DMS53 treated with DMSO at 0.1 percent for 48 hours (cell line): ENCODE measurements at regions not wholly inside any gene's neighbourhood (a gene's known extent, or its start where the extent isn't known, plus 50 kb on each side); places are given as distances from the start of the nearest gene placed in this dataset.

ENCODE experiments used
- DNase-seq: peaks from one replicate; lab custom pipeline; 2025; ENCODE audit not compliant: unreplicated experiment; lab: John Stamatoyannopoulos, UW

DNA sequence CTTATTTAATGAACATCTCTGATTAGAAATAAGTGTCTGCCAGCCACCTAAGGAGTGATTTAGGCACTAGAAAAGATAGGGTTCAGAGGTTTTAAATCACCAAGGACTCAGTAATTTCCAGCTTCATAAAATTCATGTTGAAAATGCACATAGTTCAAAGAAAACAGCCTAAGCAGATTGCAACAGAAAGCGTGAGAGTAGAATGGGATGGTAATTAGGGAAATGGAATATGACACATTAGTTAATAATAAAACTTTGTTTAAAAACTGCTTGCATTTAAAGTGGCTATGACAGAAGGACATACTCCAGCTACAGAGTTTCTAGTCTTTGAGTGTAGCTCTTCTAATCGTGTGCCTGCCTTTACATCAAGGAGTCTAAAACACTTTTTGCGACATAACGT lies 490.8 kb downstream of the TLE4 start:
- DNase-seq: no peak

DNA sequence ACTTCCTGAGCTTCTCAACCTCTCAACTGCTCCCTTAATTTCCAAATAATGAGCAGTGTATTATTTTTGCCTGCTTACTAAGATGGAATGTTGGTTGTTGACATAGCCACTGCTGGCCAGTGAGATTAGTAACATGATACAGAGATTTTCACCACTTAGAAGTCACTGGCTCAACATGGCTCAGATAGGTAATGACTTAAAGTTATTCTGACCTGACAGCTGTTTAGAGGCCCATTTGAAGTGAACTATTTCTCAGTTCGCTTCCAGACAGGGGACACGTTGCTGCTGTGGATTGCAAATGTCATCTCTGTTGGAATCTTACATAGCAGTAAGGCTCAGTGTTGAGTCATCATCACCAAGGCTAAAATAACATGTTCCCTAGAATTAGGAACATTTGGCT lies 490.2 kb downstream of the TLE4 start:
- peak; percentile 26 for DNase-seq

DNA sequence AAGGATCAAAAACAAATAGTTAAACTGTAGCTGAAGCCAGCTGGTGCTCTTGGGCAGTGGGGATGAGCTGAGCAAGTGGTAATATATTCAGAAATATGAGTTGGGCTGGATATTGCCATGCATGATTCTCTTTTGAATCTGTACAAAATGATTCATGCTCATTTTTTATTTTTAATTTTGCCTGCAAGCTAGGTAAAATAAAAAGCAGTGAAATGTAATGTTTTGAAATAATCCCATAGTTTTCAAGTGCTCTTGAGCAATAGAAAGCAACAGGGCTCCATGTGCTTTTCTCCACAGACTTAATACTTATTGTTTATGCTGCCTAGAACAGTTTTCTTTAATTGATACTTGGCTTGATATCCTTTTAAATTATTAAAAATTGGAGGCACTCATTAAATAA lies 489.3 kb downstream of the TLE4 start:
- DNase-seq: no peak

GRCh38 chr9:80059979-80060378 lies 488.2 kb downstream of the TLE4 start:
- no peak for DNase-seq

DNA sequence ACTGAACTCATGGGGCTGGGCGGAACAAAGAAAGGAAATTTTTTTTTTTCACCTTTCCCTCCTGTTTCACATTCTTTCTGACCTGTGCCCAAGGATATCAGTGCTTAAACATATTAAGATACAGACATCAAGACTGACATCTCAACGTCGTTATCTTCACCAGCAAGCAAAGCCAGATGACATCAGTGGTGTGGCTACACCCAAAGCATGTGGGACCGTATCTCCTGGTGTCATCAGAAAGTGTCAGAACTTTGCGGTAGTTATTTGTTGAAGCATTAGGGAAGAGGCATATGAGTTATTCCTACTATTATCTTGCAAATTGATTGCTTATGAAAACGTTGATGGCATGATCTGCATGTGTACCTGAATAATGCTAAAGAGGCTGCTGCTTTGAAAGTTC lies 487.4 kb downstream of the TLE4 start:
- DNase-seq: no peak

- DNase-seq: no peak
Measured at GRCh38 chr9:80052830-80053229, 481.1 kb downstream of the TLE4 start.

GRCh38 chr9:80049096-80049782 lies 477.5 kb downstream of the TLE4 start:
- DNase-seq: no peak

DNA sequence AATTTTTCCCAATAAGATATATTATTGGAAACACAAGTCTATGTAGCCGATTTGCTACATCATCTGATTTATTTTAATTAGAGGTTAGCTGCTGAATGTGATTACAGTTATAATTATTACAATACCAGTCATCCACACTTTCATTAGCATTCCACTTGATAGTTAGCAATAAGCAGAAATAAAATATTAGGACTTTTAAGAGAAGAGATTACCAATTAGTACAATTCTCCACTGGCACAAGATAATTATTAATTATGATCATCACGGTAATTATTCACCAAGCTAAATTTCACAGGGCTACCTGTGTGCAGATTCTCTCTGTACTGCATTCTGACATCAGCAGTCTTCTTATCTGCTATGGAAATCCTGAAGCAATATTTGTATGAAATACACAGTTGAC lies 474.7 kb downstream of the TLE4 start:
- DNase-seq: no peak

DNA sequence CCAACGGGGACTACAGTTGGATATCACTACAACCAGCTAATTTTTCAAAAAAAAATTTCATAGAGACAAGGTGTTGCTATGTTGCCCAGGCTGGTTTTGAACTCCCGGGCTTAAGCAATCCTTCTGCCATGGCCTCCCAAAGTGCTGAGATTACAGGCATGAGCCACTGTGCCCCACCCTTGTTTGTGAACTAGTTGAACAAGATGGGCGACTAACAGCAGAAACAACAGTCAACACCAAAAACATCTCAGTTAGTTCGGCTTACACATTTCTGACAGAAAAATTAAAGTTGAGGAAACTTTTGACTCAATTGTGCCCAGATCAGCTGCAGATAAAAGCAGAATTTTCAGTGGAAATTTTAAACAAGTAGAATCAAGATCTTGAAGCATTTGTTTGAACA lies 470.1 kb downstream of the TLE4 start:
- no peak for DNase-seq

DNA sequence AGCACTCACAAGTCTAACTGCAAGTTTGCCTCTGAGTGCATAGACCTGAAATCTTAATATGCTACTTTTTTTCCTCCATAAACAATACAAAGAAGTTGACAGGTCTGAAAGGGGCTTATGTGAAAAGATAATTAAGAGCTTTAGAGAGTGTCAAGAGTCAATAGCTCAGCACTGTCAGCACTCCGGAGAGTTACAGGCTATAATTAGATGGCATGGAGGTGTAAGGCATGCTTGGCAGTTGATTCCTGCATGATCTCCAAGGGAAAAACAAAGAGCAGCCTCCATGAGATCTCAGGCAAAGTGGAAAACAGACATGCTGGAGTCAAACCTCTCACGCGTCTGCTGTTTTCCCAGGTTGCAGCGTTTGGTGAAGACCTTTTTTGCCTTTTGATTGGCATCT lies 468.7 kb downstream of the TLE4 start:
- no peak for DNase-seq

DNA sequence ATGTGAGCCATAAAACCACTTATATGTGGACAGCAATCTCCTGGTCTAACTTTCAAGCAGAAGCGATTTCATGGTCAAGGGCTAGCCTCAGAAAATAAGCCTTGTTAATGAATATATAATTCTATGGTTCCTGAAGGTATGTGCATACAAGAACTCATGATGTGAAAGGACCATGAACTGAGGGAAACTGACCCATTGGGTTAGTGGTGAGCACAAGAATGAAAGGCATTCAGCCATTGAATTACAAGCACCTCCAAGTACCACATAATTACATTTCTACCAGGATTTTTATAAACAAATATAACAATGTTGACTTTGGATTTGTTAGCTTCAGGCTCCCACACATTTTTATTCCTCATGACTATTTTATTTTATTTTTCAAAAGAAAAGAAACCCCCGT lies 459.0 kb downstream of the TLE4 start:
- DNase-seq: no peak

GRCh38 chr9:80028501-80028900 lies 456.7 kb downstream of the TLE4 start:
- no peak for DNase-seq

DNA sequence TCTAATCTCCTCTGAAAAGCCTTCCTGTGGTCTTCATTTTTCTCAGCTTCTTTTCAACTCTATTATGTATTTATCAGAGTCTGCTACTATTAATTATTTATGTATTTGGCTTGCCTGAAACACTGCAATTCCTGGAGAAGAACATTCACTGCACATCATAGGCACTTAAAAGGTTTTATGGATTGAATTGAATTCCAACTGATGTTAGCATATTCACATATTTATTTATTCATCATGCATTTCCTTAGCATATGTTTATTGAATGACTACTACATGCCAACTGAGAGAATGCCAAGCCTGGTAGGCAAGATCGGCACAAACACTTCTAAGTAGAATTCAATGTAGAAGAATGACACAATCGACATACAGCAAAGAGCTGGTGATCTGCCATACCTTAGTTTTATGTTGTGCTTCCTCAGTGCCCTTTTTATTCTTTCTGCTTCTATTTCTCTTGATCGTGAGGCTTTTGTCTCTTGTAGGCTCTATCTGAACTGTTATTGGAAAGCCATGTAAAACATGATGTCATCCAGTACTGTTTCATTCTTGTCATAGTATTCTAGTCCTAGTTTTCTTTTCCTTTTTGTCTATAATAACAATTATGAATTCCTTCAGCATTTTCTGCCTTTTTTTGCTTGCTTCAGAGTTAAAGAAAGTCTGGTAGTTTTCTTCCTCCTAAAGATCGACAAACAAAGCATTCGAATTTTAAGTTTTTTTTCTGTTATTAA lies 454.2 kb downstream of the TLE4 start:
- DNase-seq: no peak

- no peak for DNase-seq
Measured at GRCh38 chr9:80025131-80025530, 453.4 kb downstream of the TLE4 start.

GRCh38 chr9:80020530-80020929 lies 448.8 kb downstream of the TLE4 start:
- DNase-seq: no peak

- DNase-seq: no peak
Measured at GRCh38 chr9:80020056-80020455, 448.3 kb downstream of the TLE4 start.

GRCh38 chr9:80013891-80014290 lies 442.1 kb downstream of the TLE4 start:
- no peak for DNase-seq

GRCh38 chr9:80012557-80013330 lies 441.0 kb downstream of the TLE4 start:
- DNase-seq: no peak

DNA sequence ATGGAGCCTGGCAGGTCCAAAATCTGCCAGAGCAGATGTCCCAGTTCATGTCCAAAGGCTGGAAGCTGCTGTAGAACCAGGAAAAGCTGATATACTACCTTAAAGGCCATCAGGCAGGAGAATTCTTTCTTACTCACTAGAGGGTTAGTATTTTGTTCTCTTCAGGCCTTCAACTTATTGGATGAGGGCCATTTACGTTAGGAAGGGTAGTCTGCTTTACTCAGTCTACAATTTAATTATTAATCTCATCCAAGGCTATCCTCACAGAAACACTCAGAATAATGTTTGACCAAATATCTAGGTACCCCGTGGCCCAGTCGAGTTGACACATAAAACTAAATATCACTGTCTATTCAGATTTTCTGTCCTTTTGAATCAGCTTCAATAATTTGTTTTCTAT lies 437.4 kb downstream of the TLE4 start:
- DNase-seq: no peak

- DNase-seq: peak; percentile 38
Measured at GRCh38 chr9:80004714-80005113, 432.9 kb downstream of the TLE4 start.

- no peak for DNase-seq
Measured at GRCh38 chr9:79990536-79990935, 418.8 kb downstream of the TLE4 start.

- DNase-seq: no peak
Measured at GRCh38 chr9:79989079-79989478, 417.3 kb downstream of the TLE4 start.
